Stimulated activated CD8-positive, alpha-beta memory T cell treated with anti-CD3 and anti-CD28 coated beads, Interleukin-7, amount 100 ng/mL, for 4 hours (primary cell): ENCODE measurements at regions not wholly inside any gene's neighbourhood (a gene's known extent, or its start where the extent isn't known, plus 50 kb on each side); places are given as distances from the start of the nearest gene placed in this dataset.
A peak's percentile ranks its signal among the peaks of the same experiment; 100 is the strongest.
"Not testable (repeated sequence)": the region's sequence is repeated elsewhere in the genome, so short reads cannot be mapped to it uniquely, and the experiment has no call there.

ENCODE experiments used
- DNase-seq, 2 donors: peaks; one replicate each; pipeline ENCODE4 v3.0.0-alpha.2; 2020; ENCODE audit warnings: low read depth in 2 of 2

- DNase-seq, result not testable (repeated sequence)
Measured at GRCh38 chr16:72729552-72729951, 318.4 kb downstream of the ZFHX3 start.

GRCh38 chr16:72728516-72728915 lies 319.4 kb downstream of the ZFHX3 start:
- no peak for DNase-seq

- DNase-seq, result no peak
Measured at GRCh38 chr16:72727565-72727964, 320.4 kb downstream of the ZFHX3 start.

- DNase-seq, result no peak
Measured at GRCh38 chr16:72725643-72726042, 322.3 kb downstream of the ZFHX3 start.

GRCh38 chr16:72723781-72724180 lies 324.1 kb downstream of the ZFHX3 start:
- DNase-seq, result no peak

GRCh38 chr16:72722552-72722951 lies 325.4 kb downstream of the ZFHX3 start:
- no peak for DNase-seq

- no peak for DNase-seq
Measured at GRCh38 chr16:72721981-72722380, 325.9 kb downstream of the ZFHX3 start.

- DNase-seq, result no peak
Measured at GRCh38 chr16:72715267-72715666, 332.7 kb downstream of the ZFHX3 start.

- no peak for DNase-seq
Measured at GRCh38 chr16:72711823-72712222, 336.1 kb downstream of the ZFHX3 start.

GRCh38 chr16:72705801-72706200 lies 342.1 kb downstream of the ZFHX3 start:
- no peak for DNase-seq

- DNase-seq, result no peak
Measured at GRCh38 chr16:72704746-72705372, 343.1 kb downstream of the ZFHX3 start.

- no peak for DNase-seq
Measured at GRCh38 chr16:72689851-72690250, 358.1 kb downstream of the ZFHX3 start.

GRCh38 chr16:72680732-72681131 lies 367.2 kb downstream of the ZFHX3 start:
- DNase-seq, result no peak

GRCh38 chr16:72679856-72680255 lies 368.1 kb downstream of the ZFHX3 start:
- DNase-seq, result no peak

GRCh38 chr16:72677662-72678447 lies 370.1 kb downstream of the ZFHX3 start:
- no peak for DNase-seq

- DNase-seq, result no peak
Measured at GRCh38 chr16:72673118-72673517, 374.8 kb downstream of the ZFHX3 start.

GRCh38 chr16:72666267-72666666 lies 381.7 kb downstream of the ZFHX3 start:
- DNase-seq, result no peak

GRCh38 chr16:72665701-72666100 lies 382.2 kb downstream of the ZFHX3 start:
- DNase-seq, result no peak

GRCh38 chr16:72664509-72665408 lies 383.2 kb downstream of the ZFHX3 start:
- DNase-seq, result peak; percentile 90 to 92

- no peak for DNase-seq
Measured at GRCh38 chr16:72664056-72664508, 383.8 kb downstream of the ZFHX3 start.

GRCh38 chr16:72658888-72659717 lies 388.8 kb downstream of the ZFHX3 start:
- DNase-seq, result no peak
